GM12891 (cell line): ENCODE measurements at regions not wholly inside any gene's neighbourhood (a gene's known extent, or its start where the extent isn't known, plus 50 kb on each side); places are given as distances from the start of the nearest gene placed in this dataset.

Experiments used
- DNase-seq: peaks from one replicate; pipeline ENCODE4 v3.0.0; 2011; ENCODE audit warnings: low spot score; ENCODE audit not compliant: insufficient read length
- FAIRE-seq: peaks from 2 replicates; lab custom pipeline; 2011; peaks lifted over from hg19 to GRCh38; lab: Jason Lieb, UNC
- PAX5 ChIP-seq: IDR thresholded peaks from 2 replicates; pipeline ENCODE4 v1.6.1; 2011; ENCODE audit warnings: low read length, moderate library complexity, mild to moderate bottlenecking; ENCODE audit not compliant: insufficient read depth, severe bottlenecking
- POLR2A ChIP-seq: IDR thresholded peaks from 2 replicates; pipeline ENCODE4 v1.6.1; 2011; ENCODE audit warnings: low read depth, low read length, control low read depth
- POLR2AphosphoS5 ChIP-seq: IDR thresholded peaks from 2 replicates; pipeline ENCODE4 v1.6.1; 2011; ENCODE audit warnings: low read depth, low read length, control low read depth
- POU2F2 ChIP-seq: IDR thresholded peaks from 2 replicates; pipeline ENCODE4 v1.6.1; 2011; ENCODE audit warnings: low read depth, mild to moderate bottlenecking, control low read depth, low read length, moderate library complexity
- SPI1 ChIP-seq: IDR thresholded peaks from 2 replicates; pipeline ENCODE4 v1.6.1; 2011; ENCODE audit warnings: low read depth, low read length, control low read depth
- TAF1 ChIP-seq: IDR thresholded peaks from 2 replicates; pipeline ENCODE4 v1.6.1; 2011; ENCODE audit warnings: low read depth, low read length, control low read depth

- DNase-seq (no peak), FAIRE-seq (no peak)
- TF ChIP-seq SPI1: no peak
- TF ChIP-seq PAX5: no peak
- TF ChIP-seq TAF1: no peak
- TF ChIP-seq POLR2AphosphoS5: no peak
- TF ChIP-seq POU2F2: no peak
- no peak for TF ChIP-seq POLR2A
Observed at GRCh38 chr7:159269745-159270144, 125.1 kb upstream of the VIPR2 start.

- TF ChIP-seq POLR2A: no peak
- no peak for TF ChIP-seq POLR2AphosphoS5
- no peak for TF ChIP-seq TAF1
- TF ChIP-seq SPI1: no peak
- TF ChIP-seq PAX5: no peak
- no peak for TF ChIP-seq POU2F2
- no peak for DNase-seq
- no peak for FAIRE-seq
Observed at GRCh38 chr7:159263430-159263829, 118.8 kb upstream of the VIPR2 start.

GRCh38 chr7:159253657-159254056, 109.0 kb upstream of the VIPR2 start:
- DNase-seq (no peak), FAIRE-seq (no peak)
- TF ChIP-seq POLR2AphosphoS5 (no peak), SPI1 (no peak), POU2F2 (no peak), PAX5 (no peak), POLR2A (no peak), TAF1 (no peak)

- DNase-seq (no peak), FAIRE-seq (no peak)
- no peak for TF ChIP-seq TAF1
- no peak for TF ChIP-seq POLR2AphosphoS5
- no peak for TF ChIP-seq PAX5
- TF ChIP-seq SPI1: no peak
- TF ChIP-seq POU2F2: no peak
- TF ChIP-seq POLR2A: no peak
Observed at GRCh38 chr7:159250471-159250870, 105.8 kb upstream of the VIPR2 start.

GRCh38 chr7:159249671-159250070, 105.0 kb upstream of the VIPR2 start:
- DNase-seq (no peak), FAIRE-seq (no peak)
- TF ChIP-seq POLR2A: no peak
- TF ChIP-seq PAX5: no peak
- TF ChIP-seq POU2F2: no peak
- TF ChIP-seq TAF1: no peak
- no peak for TF ChIP-seq POLR2AphosphoS5
- no peak for TF ChIP-seq SPI1

GRCh38 chr7:159247910-159248309, 103.2 kb upstream of the VIPR2 start:
- no peak for TF ChIP-seq PAX5
- no peak for TF ChIP-seq TAF1
- TF ChIP-seq POLR2A: no peak
- no peak for TF ChIP-seq POU2F2
- TF ChIP-seq SPI1: no peak
- TF ChIP-seq POLR2AphosphoS5: no peak
- DNase-seq (no peak), FAIRE-seq (no peak)

GRCh38 chr7:159246702-159247480, 102.2 kb upstream of the VIPR2 start:
- FAIRE-seq (no peak), DNase-seq (no peak)
- TF ChIP-seq POU2F2: no peak
- TF ChIP-seq POLR2AphosphoS5: no peak
- no peak for TF ChIP-seq SPI1
- no peak for TF ChIP-seq POLR2A
- TF ChIP-seq TAF1: no peak

GRCh38 chr7:159240962-159241361, 96.3 kb upstream of the VIPR2 start:
- FAIRE-seq: no peak
- no peak for DNase-seq
- TF ChIP-seq POLR2AphosphoS5: no peak
- no peak for TF ChIP-seq POLR2A
- no peak for TF ChIP-seq TAF1

GRCh38 chr7:159239028-159239427, 94.4 kb upstream of the VIPR2 start:
- no peak for FAIRE-seq
- TF ChIP-seq PAX5 (no peak), SPI1 (no peak), POLR2A (no peak), POU2F2 (no peak), POLR2AphosphoS5 (no peak), TAF1 (no peak)

GRCh38 chr7:159238541-159238940, 93.9 kb upstream of the VIPR2 start:
- DNase-seq (no peak), FAIRE-seq (no peak)
- TF ChIP-seq PAX5: no peak
- TF ChIP-seq POLR2AphosphoS5: no peak
- no peak for TF ChIP-seq POLR2A
- TF ChIP-seq TAF1: no peak
- no peak for TF ChIP-seq SPI1
- no peak for TF ChIP-seq POU2F2

More at GRCh38 chr7:159239028-159239427, 94.4 kb upstream of the VIPR2 start:
- DNase-seq: no peak
